ENCODE measurements at regions not wholly inside any gene's neighbourhood (a gene's known extent, or its start where the extent isn't known, plus 50 kb on each side); places are given as distances from the start of the nearest gene placed in this dataset.
A peak's percentile ranks its signal among the peaks of the same experiment; 100 is the strongest.

GRCh38 chr2:126463892-126464674 is 191.9 kb upstream of the GYPC start:
- DNase-seq (ENCODE audit: low read depth): peak; percentile 23

DNA sequence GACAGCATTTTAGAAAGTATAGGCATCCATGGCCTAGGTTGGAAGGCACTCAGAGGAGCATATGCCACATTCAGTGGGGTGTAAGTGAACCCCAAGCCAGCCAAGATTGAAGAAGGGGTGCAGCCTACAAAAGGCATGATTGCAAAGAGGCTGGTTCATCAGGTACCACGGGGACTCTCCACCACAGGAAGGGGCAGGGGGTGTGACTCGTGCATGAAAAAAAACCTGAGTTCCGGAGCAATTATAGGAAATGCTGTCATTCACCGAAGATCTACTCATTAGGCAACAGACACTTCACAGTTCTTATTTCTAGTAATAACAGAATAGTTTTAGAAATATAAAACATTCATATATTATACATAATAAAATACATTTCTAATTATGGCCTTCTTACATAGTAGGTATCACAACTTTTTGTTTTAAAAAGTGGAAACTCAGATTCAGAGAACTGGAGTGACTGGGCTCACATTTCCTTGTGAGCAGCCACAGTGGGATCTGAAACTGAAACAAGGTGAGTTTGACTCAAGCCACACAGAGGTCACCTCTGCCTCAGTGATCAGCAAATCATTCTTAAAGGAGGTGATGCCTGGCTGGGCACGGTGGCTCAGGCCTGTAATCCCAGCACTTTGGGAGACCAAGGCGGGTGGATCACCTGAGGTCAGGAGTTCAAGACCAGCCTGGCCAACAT is 188.4 kb upstream of the GYPC start:
- DNase-seq (ENCODE audit: low read depth): no peak

DNA sequence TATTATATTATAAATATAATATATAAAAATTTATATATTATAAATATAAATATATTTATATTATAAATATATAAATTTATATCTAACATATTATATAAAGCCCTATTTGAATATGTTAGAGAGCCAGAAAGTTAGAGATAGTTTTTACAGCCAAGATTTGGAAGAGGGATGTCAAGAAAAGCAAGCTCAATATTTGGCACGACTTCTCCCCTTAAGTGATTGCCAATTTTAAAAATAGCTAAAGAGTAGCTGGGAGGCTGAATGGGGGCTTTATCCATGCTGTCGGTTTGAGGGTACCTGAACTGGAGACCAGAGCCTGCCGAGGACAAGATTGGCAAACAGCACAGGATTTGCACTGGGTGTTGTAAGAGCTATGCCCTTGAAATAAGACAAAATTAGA is 180.9 kb upstream of the GYPC start:
- DNase-seq (ENCODE audit: low read depth): no peak

DNA sequence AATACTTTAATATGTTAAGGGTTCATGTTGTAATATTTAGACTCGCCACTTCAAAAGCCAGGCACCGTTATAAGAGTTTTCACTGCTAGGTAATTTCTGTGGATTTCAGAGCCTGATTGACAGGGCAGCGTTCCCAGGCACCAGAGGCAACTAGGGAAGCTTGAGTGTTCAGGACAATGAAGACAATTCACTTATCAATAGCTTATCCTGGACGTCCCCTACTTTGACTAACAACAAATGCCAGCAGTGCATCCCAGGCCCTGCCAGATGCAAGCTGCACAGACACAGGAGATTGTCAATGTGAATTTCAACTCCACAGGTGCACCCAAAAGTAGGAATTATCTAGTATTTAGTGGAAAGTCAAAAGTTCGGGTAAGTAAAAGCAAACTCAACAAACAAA is 179.3 kb upstream of the GYPC start:
- DNase-seq (ENCODE audit: low read depth): no peak

DNA sequence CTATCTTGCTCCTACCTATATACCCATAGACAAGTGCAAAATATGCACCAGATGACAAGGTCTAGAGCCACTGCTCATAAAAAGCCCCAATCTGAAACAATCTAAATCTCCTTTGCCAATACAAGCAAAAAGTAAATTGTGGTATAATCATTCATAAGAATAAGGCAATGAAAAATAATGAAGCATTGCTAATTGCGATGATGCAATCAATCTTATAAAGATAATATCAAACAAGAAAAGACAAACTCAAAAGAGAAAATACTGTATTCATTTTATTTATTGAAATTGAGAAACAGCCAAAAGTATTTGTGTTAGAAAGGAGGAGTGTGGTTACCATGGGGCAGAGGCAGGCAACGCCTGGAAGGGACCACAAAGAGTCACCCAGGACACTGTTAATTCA is 175.9 kb upstream of the GYPC start:
- no peak for DNase-seq (ENCODE audit: low read depth)

- peak; percentile 35 for DNase-seq (ENCODE audit: low read depth)
Measured at GRCh38 chr2:126482582-126483464, 173.1 kb upstream of the GYPC start.

GRCh38 chr2:126494593-126494992 is 161.4 kb upstream of the GYPC start:
- no peak for DNase-seq (ENCODE audit: low read depth)

GRCh38 chr2:126495189-126495588 is 160.8 kb upstream of the GYPC start:
- no peak for DNase-seq (ENCODE audit: low read depth)

DNA sequence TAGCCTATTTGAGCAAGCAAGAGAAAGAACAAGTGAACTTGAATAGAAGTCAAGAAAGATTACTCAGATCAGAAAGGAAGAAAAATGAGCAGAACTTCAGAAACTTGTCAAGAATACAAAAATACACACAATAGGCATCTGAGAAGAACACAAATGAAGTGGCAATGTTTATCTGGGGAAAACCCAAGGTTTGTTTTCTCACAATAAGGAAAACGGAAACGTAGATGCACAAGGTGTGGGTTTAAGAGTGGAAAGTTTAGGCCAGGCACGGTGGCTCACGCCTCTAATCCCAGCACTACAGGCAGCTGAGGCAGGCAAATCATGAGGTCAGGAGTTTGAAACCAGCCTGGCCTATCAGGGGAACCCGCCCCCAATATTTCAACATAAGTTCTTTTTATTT is 159.5 kb upstream of the GYPC start:
- no peak for DNase-seq (ENCODE audit: low read depth)

DNA sequence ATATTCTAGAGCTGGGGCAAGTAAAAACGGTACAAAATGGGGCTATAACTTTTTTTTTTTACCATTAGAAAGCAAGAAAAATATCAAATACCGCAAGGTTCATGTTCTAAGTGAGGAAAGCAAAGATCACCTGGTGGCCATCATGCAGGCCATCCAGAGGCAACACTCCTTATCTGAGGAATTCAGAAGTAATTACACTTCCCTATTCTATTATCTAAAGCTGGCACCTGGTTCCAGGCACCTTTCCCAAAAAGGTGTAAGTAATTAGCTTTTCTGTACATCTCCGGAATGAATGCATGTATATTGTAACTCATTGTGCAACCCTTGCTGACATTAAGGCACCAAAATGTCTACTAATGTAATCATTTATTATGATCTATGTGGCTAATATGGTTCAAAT is 152.5 kb upstream of the GYPC start:
- DNase-seq (ENCODE audit: low read depth): no peak

GRCh38 chr2:126504949-126505348 is 151.0 kb upstream of the GYPC start:
- no peak for DNase-seq (ENCODE audit: low read depth)

- DNase-seq (ENCODE audit: low read depth): no peak
Measured at GRCh38 chr2:126506786-126507185, 149.2 kb upstream of the GYPC start.

DNA sequence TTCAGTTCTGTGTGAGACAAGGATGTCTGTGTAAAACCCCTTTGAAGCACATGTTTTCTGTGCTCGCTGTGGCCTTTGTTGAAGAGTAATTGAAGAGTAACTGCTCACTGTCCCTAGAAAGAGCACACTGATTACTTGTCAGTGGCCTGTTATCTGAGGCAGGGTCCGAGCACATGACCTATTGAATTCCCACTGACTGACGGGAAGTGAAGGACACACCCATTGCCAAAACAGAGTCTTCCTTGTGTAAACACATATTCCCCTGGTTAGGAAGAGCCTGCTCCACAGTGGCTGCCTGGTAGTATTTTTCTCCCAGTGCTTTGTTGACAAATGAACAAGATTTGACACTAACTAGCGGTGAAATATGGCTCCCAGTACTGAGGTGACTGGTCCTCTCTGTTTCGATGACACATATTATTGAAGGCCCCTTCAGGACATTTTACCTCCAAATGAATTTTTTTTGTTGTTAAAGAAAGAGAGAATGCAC is 148.5 kb upstream of the GYPC start:
- no peak for DNase-seq (ENCODE audit: low read depth)

- no peak for DNase-seq (ENCODE audit: low read depth)
Measured at GRCh38 chr2:126510356-126510755, 145.6 kb upstream of the GYPC start.

GRCh38 chr2:126510960-126511359 is 145.0 kb upstream of the GYPC start:
- DNase-seq (ENCODE audit: low read depth): no peak

DNA sequence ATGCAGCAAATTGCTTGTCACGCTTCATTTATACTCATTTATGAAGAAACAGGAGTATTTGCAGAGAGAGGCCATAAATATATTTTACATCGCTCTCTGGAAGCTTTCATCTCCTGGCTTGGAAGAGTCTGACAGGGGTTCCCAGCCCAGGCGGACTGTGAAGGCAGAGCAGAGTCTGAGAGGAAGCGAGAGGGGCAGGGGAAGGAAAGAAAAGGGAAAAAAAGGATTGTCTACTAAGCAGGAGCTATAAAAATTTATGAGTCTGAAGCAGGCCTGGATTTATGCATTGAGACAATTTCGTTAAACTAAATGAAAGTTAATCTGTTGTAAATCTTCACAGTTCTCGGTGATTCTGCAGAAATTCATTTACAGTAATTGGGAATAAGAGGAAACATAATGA is 143.9 kb upstream of the GYPC start:
- DNase-seq (ENCODE audit: low read depth): no peak

DNA sequence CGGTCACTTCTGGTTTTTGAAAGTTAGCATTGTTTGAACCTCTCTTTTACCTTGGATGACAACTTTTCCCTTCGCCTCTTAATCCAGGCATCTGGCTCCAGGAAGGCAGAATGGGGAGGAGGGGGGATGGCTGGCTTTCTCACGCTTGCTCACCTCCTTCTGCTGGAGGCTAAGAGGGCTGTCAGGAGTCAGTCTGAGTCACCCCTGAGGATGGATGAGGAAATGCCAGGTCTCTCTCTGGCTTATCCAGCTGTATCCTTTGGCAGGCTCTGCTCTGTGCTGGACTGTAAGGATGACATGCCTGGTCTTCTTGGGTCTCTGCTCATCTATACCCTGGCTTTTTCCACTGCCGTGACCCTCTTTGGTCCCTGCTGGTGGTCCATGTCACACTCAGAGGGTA is 142.9 kb upstream of the GYPC start:
- peak; percentile 88 for DNase-seq (ENCODE audit: low read depth)

DNA sequence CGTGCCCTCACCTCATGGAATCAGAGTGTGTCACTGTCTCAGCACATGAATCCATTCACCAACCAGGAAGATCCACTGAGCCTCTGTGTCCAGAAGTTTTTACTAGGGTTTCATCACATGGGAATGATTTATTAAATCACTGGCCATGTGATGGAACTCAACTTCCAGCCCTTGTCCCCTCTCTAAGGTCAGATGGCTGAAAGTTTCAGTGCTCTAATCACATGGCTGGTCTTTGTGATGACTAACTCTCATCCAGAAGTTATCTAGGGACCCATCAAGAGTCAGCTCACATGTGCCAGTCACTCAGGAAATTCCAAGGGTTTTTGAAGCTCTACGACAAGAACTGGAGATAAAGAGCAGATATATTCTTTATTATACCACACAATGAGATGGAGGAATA is 140.5 kb upstream of the GYPC start:
- DNase-seq (ENCODE audit: low read depth): no peak

DNA sequence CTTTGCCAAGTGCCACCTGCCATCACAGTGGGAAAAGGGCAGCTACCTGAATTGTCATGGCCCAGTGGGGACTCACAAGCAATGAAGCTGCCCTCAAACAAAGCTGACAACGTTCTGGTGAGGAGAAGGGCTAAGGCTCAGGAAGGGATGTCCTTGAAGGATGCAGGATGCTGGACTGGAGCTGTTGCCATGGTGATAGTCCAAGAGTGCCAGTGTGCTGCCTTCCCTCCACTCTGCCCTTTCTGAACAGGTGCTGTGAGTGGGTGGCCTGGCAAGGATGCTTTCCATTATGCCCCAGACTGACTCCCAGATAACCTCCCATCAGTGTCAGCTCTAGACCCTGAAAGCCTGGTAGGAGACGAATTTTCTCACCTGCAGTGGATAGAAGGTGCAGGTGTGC is 137.8 kb upstream of the GYPC start:
- no peak for DNase-seq (ENCODE audit: low read depth)

DNA sequence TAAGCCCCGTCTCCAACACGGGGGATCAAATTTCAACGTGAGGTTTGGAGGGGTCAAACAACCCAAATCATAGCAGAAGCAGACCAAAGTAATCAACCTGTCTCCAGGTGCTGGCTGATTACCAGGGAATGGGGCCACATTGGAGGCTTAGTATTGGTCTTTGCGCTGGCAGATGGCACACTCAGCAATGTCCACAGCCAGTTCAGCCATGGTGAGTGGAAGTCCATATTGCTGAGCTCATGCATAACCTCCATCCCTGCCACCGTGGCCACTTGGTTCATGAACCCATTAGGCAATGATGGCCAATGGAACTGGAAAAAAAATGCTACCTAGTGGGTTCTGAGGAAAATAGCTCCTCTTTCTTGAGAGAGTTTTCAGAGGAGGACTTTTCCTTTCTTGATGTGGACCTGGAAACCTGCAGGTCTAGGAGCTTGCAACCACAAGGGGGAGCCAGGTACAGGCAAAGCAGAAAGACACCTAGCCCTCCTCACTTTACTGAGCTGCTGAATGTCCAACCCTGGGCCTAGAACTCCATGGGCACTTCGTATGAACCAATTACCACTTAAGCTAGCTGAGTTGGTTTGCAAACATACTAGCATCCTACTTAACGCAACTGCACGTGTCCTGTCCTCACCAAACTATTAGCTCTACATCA is 128.0 kb upstream of the GYPC start:
- DNase-seq (ENCODE audit: low read depth): peak; percentile 53

DNA sequence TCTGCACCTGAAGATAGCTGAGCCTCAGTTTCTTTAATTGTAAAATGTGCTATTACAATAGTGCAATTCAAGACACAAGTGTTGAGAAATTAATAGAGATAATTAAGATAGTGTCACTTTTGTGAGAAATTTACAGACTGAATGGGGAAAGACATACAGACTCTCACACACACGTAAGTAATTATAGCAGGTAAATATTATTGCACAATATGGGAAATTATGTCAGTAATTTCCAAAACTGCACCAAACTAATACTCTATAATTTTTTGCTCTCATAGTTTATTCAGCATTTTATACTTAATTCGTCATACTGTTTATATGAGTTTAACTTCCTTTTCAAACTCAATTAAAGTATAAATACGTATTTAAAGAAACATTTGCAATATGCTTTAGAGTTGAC is 124.9 kb upstream of the GYPC start:
- DNase-seq (ENCODE audit: low read depth): no peak

All from HT1080 (cell line).